A549 (cell line): ENCODE measurements at regions not wholly inside any gene's neighbourhood (a gene's known extent, or its start where the extent isn't known, plus 50 kb on each side); places are given as distances from the start of the nearest gene placed in this dataset.

ENCODE experiments used
- ATAC-seq, 2 experiments: fragments of 200-7000 bp in 1 of 2; fragments of >200 bp in 1 of 2; cut with Nextera tagmentation in 1 of 2; cut with Tn5 transposase in 1 of 2; 3 replicates each; pipeline versions ENCODE4 v1.8.0 to v1.9.1; 2018 to 2020; ENCODE audit warnings: mild to moderate bottlenecking in 1 of 2, moderate library complexity in 1 of 2
- CTCF ChIA-PET: fragments of 300-600 bp; sonication (Branson Sonifier 250); formaldehyde crosslinking; extraction: SDS; loops from one replicate; lab custom pipeline; 2021; ENCODE audit warnings: antibody characterized with exemption, inconsistent platforms; lab: Yijun Ruan, JAX
- POLR2A ChIA-PET: fragments of 350-600 bp; formaldehyde crosslinking; extraction: SDS; loops from one replicate; lab custom pipeline; 2021; ENCODE audit warnings: antibody characterized with exemption, inconsistent platforms; lab: Yijun Ruan, JAX
- DNase-seq, 2 experiments: peaks; one replicate each; pipeline versions ENCODE4 v3.0.0 to v3.0.0-alpha.2; 2011 to 2016; ENCODE audit warnings: low read depth in 1 of 2, low spot score in 1 of 2
- FAIRE-seq: peaks from 2 replicates; lab custom pipeline; 2011; peaks lifted over from hg19 to GRCh38; lab: Jason Lieb, UNC
- H3K27ac ChIP-seq, 2 experiments: fragments of >200 bp; sonication (Bioruptor Twin); formaldehyde crosslinking; 3 replicates each; pipeline ENCODE4 v1.5.1; 2016 to 2017
- H3K4me1 ChIP-seq: fragments of >200 bp; sonication (Bioruptor Twin); formaldehyde crosslinking; 3 replicates; pipeline ENCODE4 v1.6.1; 2016
- H3K4me2 ChIP-seq: fragments of >200 bp; sonication (Bioruptor Twin); formaldehyde crosslinking; 3 replicates; pipeline ENCODE4 v1.6.1; 2016
- H3K4me3 ChIP-seq: fragments of >200 bp; sonication (Bioruptor Twin); formaldehyde crosslinking; 3 replicates; pipeline ENCODE4 v1.5.1; 2016
- H3K9me3 ChIP-seq: fragments of >200 bp; sonication (Bioruptor Twin); formaldehyde crosslinking; 3 replicates; pipeline ENCODE4 v1.6.1; 2016
- ATOH8 ChIP-seq: fragments of 250-450 bp; sonication (Bioruptor Pico); IDR thresholded peaks from 2 replicates; pipeline ENCODE4 v1.5.0; 2020; ENCODE audit warnings: low read depth, mild to moderate bottlenecking, moderate library complexity
- BHLHE40 ChIP-seq: IDR thresholded peaks from 2 replicates; pipeline ENCODE4 v1.6.1; 2012; ENCODE audit warnings: low read depth, low read length, inconsistent platforms
- CBX2 ChIP-seq: fragments of 200-600 bp; sonication (generic); IDR thresholded peaks from 2 replicates; pipeline ENCODE4 v1.6.1; 2016; ENCODE audit warnings: low read depth, mild to moderate bottlenecking, borderline replicate concordance
- CEBPB ChIP-seq, 2 experiments: fragments of >200 bp in 1 of 2; sonication (Bioruptor Twin) in 1 of 2; formaldehyde crosslinking in 1 of 2; IDR thresholded peaks; 2 replicates each; pipeline ENCODE4 v1.6.1; 2012 to 2016
- CTCF ChIP-seq: fragments of >200 bp; sonication (Bioruptor Twin); formaldehyde crosslinking; IDR thresholded peaks from 3 replicates; pipeline ENCODE4 v1.5.1; 2016
- EHF ChIP-seq: fragments of 250-450 bp; sonication (Bioruptor Pico); IDR thresholded peaks from 2 replicates; pipeline ENCODE4 v1.5.0; 2020; ENCODE audit warnings: mild to moderate bottlenecking
- ESRRA ChIP-seq: fragments of 150-350 bp; IDR thresholded peaks from 2 replicates; pipeline ENCODE4 v1.6.1; 2014; ENCODE audit warnings: mild to moderate bottlenecking, low read length, borderline replicate concordance
- FOXS1 ChIP-seq: fragments of 250-450 bp; sonication (Bioruptor Pico); IDR thresholded peaks from 2 replicates; pipeline ENCODE4 v1.5.0; 2020; ENCODE audit warnings: mild to moderate bottlenecking, moderate library complexity
- HDAC2 ChIP-seq: fragments of 200-600 bp; sonication (generic); IDR thresholded peaks from 2 replicates; pipeline ENCODE4 v1.6.1; 2016
- HOXB13 ChIP-seq: fragments of 250-450 bp; sonication (Bioruptor Pico); IDR thresholded peaks from 2 replicates; pipeline ENCODE4 v1.5.0; 2020; ENCODE audit warnings: low read depth, mild to moderate bottlenecking, moderate library complexity
- HOXB5 ChIP-seq: fragments of 250-450 bp; sonication (Bioruptor Pico); IDR thresholded peaks from 2 replicates; pipeline ENCODE4 v1.5.0; 2020; ENCODE audit warnings: mild to moderate bottlenecking, moderate library complexity
- JUNB ChIP-seq: fragments of >200 bp; sonication (Bioruptor Twin); formaldehyde crosslinking; IDR thresholded peaks from 2 replicates; pipeline ENCODE4 v1.6.1; 2016
- KDM5A ChIP-seq: fragments of 200-600 bp; sonication (generic); IDR thresholded peaks from 2 replicates; pipeline ENCODE4 v1.6.1; 2016; ENCODE audit warnings: antibody characterized with exemption, mild to moderate bottlenecking
- MAX ChIP-seq: IDR thresholded peaks from 2 replicates; pipeline ENCODE4 v1.6.1; 2012
- MAZ ChIP-seq: fragments of 150-350 bp; IDR thresholded peaks from 2 replicates; pipeline ENCODE4 v1.6.1; 2014; ENCODE audit warnings: antibody characterized with exemption, low read depth, low read length, borderline replicate concordance
- NPAS2 ChIP-seq: fragments of 250-450 bp; sonication (Bioruptor Pico); IDR thresholded peaks from 2 replicates; pipeline ENCODE4 v1.8.0; 2022; ENCODE audit warnings: mild to moderate bottlenecking, moderate library complexity, borderline replicate concordance
- NR3C1 ChIP-seq: fragments of >200 bp; sonication (Bioruptor Twin); formaldehyde crosslinking; IDR thresholded peaks from 3 replicates; pipeline ENCODE4 v1.6.1; 2017
- POLR2AphosphoS2 ChIP-seq: conservative IDR thresholded peaks from 2 replicates; pipeline ENCODE4 v1.6.1; 2012; ENCODE audit warnings: low read length, improper control_type of control experiment, inconsistent platforms
- RAD21 ChIP-seq, 2 experiments: fragments of >200 bp in 1 of 2; sonication (Bioruptor Twin) in 1 of 2; formaldehyde crosslinking in 1 of 2; IDR thresholded peaks in 1 of 2; conservative IDR thresholded peaks in 1 of 2; 2 replicates in 1 of 2; 3 replicates in 1 of 2; pipeline ENCODE4 v1.6.1; 2012 to 2018; ENCODE audit warnings: inconsistent platforms in 1 of 2
- RARB ChIP-seq: fragments of 250-450 bp; sonication (Bioruptor Pico); IDR thresholded peaks from 2 replicates; pipeline ENCODE4 v1.8.0; 2021; ENCODE audit warnings: mild to moderate bottlenecking, moderate library complexity
- RFX5 ChIP-seq: fragments of 450-650 bp; IDR thresholded peaks from 2 replicates; pipeline ENCODE4 v1.7.1; 2014; ENCODE audit warnings: antibody characterized with exemption, mild to moderate bottlenecking, moderate library complexity
- SMC3 ChIP-seq: fragments of >200 bp; sonication (Bioruptor Twin); formaldehyde crosslinking; IDR thresholded peaks from 3 replicates; pipeline ENCODE4 v1.6.1; 2018; ENCODE audit warnings: inconsistent platforms
- SREBF2 ChIP-seq: fragments of 450-650 bp; IDR thresholded peaks from 2 replicates; pipeline ENCODE4 v1.6.1; 2014; ENCODE audit warnings: mild to moderate bottlenecking, moderate library complexity
- TP53 ChIP-seq: fragments of 250-450 bp; sonication (Bioruptor Pico); IDR thresholded peaks from 2 replicates; pipeline ENCODE4 v1.5.0; 2021; ENCODE audit warnings: mild to moderate bottlenecking, moderate library complexity
- ZFP36 ChIP-seq: fragments of 450-650 bp; IDR thresholded peaks from 2 replicates; pipeline ENCODE4 v1.6.1; 2014; ENCODE audit warnings: borderline replicate concordance; ENCODE audit not compliant: partially characterized antibody
- ZNF302 ChIP-seq: fragments of 250-450 bp; sonication (Bioruptor Pico); IDR thresholded peaks from 2 replicates; pipeline ENCODE4 v1.9.0; 2021; ENCODE audit warnings: inconsistent platforms, mild to moderate bottlenecking, moderate library complexity
- WGBS: methylation state at CpG from one replicate; pipeline ENCODE4 v1.1.6; 2017; ENCODE audit errors: missing lambda C conversion rate; 5-methylcytosine and 5-hydroxymethylcytosine counted together

- H3K27ac ChIP-seq = no peak overlapping the region
- no peaks in the 10 kb centered on the region; the same call in 2 of the 3 replicates for H3K9me3 ChIP-seq
- POLR2A ChIA-PET = no interaction called here
- no peak for FAIRE-seq
- TF ChIP-seq NR3C1 (no peak), SREBF2 (no peak), ATOH8 (CRISPR knock-in tag) (no peak), ESRRA (no peak), HOXB5 (CRISPR knock-in tag) (no peak), MAZ (no peak), CEBPB (IDR thresholded peaks at IDR 0.05) (no peak), EHF (CRISPR knock-in tag) (no peak), TP53 (CRISPR knock-in tag) (no peak), MAX (no peak), NPAS2 (CRISPR knock-in tag) (no peak), CTCF (no peak)
- TF ChIP-seq, all 56 proteins: peak for 0
- ATAC-seq (peak; percentile 77 to 82), DNase-seq (no peak)
- H3K4me3 ChIP-seq = no peak overlapping the region
- no peaks in the 10 kb centered on the region for H3K4me1 ChIP-seq
- H3K4me2 ChIP-seq = no peak overlapping the region
- CTCF ChIA-PET = interaction anchor here (1.1 to 4.1 kb wide), 6 partner anchors 10 to 83 kb away, joined by 4 to 24 read pairs (median 8); no protein-coding TSS in a partner anchor
- 55% methylated on average over 6 of the region's 6 CpGs for WGBS
These were observed 114.4 kb downstream of the ANKRD18B start for GRCh38 chr9:33638391-33638915.

- no peak for FAIRE-seq
- H3K9me3 ChIP-seq = no peaks in the 10 kb centered on the region; the same call in 2 of the 3 replicates
- no peak for TF ChIP-seq RARB (CRISPR knock-in tag)
- 0 out of 3 replicates have a peak, but pooled peaks have one; percentile 14 for TF ChIP-seq SMC3
- no peak for TF ChIP-seq HDAC2
- TF ChIP-seq ZFP36 = no peak
- TF ChIP-seq POLR2AphosphoS2 = no peak
- no peak for TF ChIP-seq ZNF302
- no peak for TF ChIP-seq BHLHE40
- TF ChIP-seq CBX2 = no peak
- TF ChIP-seq HOXB13 (CRISPR knock-in tag) = no peak
- TF ChIP-seq CTCF = peak; percentile 16; the same call in 1 of the 3 replicates
- TF ChIP-seq EHF (CRISPR knock-in tag) = no peak
- no peak for TF ChIP-seq CEBPB (IDR thresholded peaks at IDR 0.05)
- TF ChIP-seq FOXS1 (CRISPR knock-in tag) = no peak
- no peak for TF ChIP-seq KDM5A
- peak; percentile 35 to 43; a peak in 3 of 5 replicates for TF ChIP-seq RAD21 (conservative IDR thresholded peaks at IDR 0.05 in 1 of 2, IDR thresholded peaks at IDR 0.05 in 1 of 2)
- no peak for TF ChIP-seq JUNB
- TF ChIP-seq RFX5 = no peak
- no peak for TF ChIP-seq TP53 (CRISPR knock-in tag)
- no peak for TF ChIP-seq NR3C1
- TF ChIP-seq, all 56 proteins: peak for 3
- DNase-seq = no peak
- H3K4me1 ChIP-seq = no peaks in the 10 kb centered on the region
- ChIA-PET POLR2A (no interaction called here), CTCF (interaction anchor here (0.9 to 1.6 kb wide), 4 partner anchors 11 to 419 kb away, joined by 3 read pairs; no protein-coding TSS in a partner anchor)
- H3K4me3 ChIP-seq = no peak overlapping the region
- ATAC-seq = no peak
- H3K4me2 ChIP-seq = no peak overlapping the region
- no peak overlapping the region for H3K27ac ChIP-seq
These were observed 121.7 kb downstream of the ANKRD18B start for GRCh38 chr9:33645706-33646105.
